HG03060 (cell line): ENCODE measurements at regions not wholly inside any gene's neighbourhood (a gene's known extent, or its start where the extent isn't known, plus 50 kb on each side); places are given as distances from the start of the nearest gene placed in this dataset.

Experiments used
- ATAC-seq: cut with Tn5 transposase; IDR thresholded peaks from one replicate; pipeline ENCODE4 v1.9.1; 2021; ENCODE audit warnings: low read depth, moderate number of reproducible peaks; ENCODE audit not compliant: unreplicated experiment

- no peak for ATAC-seq
These were observed 1221.1 kb downstream of the SLITRK1 start for GRCh38 chr13:82661126-82661525.

GRCh38 chr13:82658811-82659210 lies 1223.5 kb downstream of the SLITRK1 start:
- ATAC-seq, result no peak

DNA sequence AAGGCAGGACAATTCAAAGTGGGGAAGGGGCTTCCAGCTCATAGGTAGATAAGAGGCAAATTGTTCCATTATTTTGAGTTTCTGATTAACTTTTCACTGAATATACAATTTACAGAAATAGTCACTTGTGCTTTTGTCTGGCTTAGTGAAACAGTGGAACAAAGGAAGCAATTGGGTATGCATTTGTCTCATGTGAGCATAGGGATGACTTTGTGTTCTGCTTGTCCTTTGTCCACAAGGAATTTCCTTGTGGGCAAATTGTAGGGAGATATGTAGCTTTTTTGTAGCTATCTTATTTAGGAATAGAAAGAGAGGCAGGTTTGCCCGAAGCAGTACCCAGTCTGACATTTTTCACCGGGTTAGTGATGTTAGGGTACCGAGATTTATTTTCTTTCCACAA lies 1224.8 kb downstream of the SLITRK1 start:
- ATAC-seq, result no peak

GRCh38 chr13:82654861-82655855 lies 1227.1 kb downstream of the SLITRK1 start:
- no peak for ATAC-seq

- no peak for ATAC-seq
These were observed 1228.1 kb downstream of the SLITRK1 start for GRCh38 chr13:82654143-82654542.

- no peak for ATAC-seq
These were observed 1234.7 kb downstream of the SLITRK1 start for GRCh38 chr13:82647540-82647939.

DNA sequence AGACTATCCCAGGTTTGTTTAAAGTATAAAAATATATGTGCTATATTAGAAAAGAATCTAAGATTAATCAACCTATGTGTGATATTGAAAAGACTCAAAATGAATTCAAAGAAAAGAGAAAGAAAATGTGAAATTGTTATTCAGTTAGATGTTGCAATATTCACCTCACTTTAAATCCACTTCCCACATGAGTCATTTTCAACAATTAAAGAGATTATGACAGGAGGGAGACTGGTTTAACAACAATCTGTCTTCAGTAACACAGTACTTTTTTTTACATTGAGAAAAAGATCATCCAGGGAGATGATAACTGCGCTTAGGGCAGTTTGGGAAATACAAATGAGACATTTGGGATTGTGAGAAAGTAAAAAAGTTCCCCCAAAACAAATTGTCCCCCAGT lies 1246.2 kb downstream of the SLITRK1 start:
- ATAC-seq, result no peak

DNA sequence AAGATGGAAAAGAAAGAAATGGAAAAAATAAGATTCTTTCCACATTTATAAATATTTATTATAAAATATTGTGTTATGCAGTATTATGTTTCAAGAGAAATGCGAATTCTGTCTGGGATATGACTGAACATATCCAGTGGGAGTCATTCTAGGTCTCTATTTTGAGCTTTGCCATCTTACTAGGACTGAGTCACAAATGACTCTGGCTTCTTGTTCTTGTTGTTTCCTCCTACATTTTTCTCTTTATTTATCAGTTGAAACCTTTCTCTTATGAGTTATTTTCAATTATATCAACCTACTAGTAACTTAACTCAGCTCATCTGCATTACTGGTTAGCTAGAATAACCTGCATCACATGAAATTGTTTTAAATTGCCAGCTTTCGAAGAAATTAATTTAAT lies 1247.3 kb downstream of the SLITRK1 start:
- no peak for ATAC-seq

GRCh38 chr13:82627183-82627582 lies 1255.1 kb downstream of the SLITRK1 start:
- ATAC-seq, result no peak

GRCh38 chr13:82625717-82626116 lies 1256.6 kb downstream of the SLITRK1 start:
- no peak for ATAC-seq

DNA sequence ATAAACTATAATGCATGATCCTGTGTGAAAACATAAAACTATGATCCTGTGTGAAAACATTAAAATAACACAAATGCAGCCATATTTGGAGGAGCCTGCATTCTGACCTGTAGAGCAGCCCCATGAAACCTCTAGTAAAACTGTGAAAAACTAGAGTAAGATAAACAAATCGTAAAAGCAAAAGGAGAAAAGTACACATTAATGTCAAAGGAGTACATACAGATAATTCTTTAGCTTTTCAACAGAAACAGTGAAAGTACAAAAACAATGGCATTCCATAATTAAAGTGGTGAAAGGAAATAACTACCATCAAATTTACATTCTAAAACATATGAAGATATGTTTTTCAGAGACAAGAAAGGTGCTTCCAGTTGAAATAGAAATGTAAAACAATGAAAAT lies 1267.2 kb downstream of the SLITRK1 start:
- no peak for ATAC-seq

GRCh38 chr13:82614086-82614485 lies 1268.2 kb downstream of the SLITRK1 start:
- no peak for ATAC-seq

DNA sequence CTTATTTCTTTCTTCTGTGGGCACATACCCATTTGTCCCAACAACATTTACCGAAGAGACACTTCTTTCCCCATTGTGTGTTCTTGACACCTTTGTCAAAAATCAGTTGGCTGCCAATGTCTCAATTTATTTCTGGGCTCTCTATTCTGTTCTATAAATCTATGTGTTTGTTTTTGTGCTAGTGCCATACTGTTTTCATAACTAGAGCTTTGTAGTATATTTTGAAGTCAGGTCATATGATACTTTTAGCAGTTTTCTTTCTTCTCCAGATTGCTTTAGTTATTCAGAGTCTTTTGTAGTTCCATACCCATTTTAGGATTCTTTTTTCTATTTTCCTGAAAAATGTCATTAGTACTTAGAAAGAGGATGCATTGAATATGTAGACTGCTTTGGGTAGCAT lies 1276.3 kb downstream of the SLITRK1 start:
- no peak for ATAC-seq

- no peak for ATAC-seq
These were observed 1284.5 kb downstream of the SLITRK1 start for GRCh38 chr13:82597747-82598146.

DNA sequence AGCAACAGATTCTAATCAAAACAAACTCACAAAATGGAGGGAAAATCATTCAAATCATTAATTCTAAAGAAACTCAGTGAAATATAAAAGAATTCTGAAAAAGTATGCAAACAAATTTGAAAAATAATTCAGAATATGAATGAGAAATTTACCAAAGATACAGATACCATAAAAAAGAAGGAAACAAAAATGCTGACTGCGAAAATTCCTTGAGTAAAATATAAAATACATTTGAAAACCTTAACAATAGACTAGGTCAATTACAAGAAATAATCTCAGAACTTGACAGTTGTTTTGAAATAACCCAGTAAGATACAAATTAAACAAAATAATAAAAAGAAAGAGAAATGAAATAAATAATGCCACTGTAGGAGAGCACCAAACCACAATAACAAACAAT lies 1289.0 kb downstream of the SLITRK1 start:
- ATAC-seq, result no peak

DNA sequence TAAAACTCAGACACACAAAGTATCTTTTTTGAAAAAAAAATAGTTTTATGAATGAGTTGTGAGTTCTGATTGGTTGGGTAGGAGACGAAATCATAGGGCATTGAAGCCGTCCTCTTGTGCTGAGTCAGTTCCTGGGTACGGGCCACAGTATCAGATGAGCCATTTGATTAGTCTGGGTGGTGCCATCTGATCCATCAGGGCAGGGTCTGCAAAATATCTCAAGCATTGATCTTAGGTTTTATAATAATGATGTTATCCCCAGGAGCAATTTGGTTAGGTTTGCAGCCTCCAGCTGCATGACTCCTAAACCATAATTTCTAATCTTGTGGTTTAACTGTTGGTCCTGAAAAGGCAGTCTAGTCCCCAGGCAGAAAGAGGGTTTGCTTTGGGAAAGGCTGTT lies 1310.6 kb downstream of the SLITRK1 start:
- no peak for ATAC-seq

- ATAC-seq, result no peak
These were observed 1312.7 kb downstream of the SLITRK1 start for GRCh38 chr13:82569581-82569980.

- no peak for ATAC-seq
These were observed 1315.4 kb downstream of the SLITRK1 start for GRCh38 chr13:82566864-82567263.

GRCh38 chr13:82565201-82565600 lies 1317.1 kb downstream of the SLITRK1 start:
- ATAC-seq, result no peak

DNA sequence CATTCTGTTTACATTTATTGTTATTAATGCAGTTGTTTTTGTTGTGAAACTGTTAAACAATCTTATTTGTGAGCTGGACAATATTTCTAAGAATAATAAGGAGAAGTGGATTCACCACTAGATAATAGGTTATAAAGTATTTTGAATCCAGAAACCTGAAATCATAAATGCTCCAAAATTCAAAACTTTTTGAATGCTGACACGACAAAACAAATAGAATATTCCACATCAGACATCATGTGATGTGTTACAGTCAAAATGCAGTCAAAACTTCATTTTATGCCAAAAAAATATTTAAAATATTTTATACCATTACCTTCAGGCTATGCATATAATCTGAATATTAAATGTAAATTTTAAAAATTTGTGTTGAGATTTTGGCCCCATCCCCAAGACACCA lies 1321.4 kb downstream of the SLITRK1 start:
- no peak for ATAC-seq

DNA sequence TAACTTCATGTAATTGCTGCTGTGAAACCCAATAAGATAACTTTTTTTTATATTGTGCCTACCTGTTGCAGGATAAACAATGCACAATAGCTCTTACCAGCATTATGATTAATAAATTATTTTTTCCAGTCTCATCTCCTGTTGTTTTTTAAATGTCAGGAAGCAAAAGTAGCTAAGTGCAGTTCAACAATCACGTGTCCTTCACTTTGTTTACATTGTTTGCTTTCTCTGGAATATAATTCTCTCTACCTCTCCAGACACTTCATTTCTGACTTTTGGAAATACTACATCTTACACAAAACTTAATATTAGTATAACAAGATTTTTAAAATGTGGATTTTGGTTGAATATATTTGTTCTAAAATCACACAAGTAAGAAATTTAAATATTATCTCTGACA lies 1359.4 kb downstream of the SLITRK1 start:
- no peak for ATAC-seq

DNA sequence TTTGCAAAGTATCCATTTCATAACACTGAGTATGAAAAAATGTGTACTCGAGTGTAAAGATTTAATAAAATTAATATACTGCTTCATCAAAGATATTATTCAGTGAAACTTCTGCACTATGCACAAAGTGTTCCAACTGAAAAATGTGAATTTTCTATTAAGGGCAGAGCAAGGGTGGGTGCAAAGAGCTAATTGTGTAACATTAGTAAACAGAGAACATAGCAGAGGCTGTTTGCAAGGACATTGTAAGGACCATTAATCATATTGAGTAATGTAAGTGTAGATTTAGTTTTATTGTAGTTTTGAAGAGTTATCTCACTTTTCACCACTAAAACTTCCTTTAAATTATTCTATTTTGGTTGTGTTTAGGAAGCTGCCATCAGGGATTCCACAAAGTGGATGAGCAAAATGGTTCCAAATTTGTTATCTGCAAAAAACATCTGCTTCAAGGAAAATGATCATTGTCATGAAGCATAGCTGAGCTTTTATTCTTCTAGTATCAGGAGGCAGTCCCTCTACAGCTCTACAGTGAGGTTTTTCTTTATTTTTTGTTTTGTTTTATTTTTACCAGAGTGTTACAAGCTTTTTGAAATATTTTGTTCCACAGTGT lies 1375.4 kb downstream of the SLITRK1 start:
- no peak for ATAC-seq
